AG04450 (cell line): ENCODE measurements at regions not wholly inside any gene's neighbourhood (a gene's known extent, or its start where the extent isn't known, plus 50 kb on each side); places are given as distances from the start of the nearest gene placed in this dataset.

Source experiments
- CTCF ChIA-PET: fragments of 300-600, 350-600 bp; formaldehyde crosslinking; extraction: SDS; loops from one replicate; lab custom pipeline; 2022; ENCODE audit warnings: antibody characterized with exemption, inconsistent platforms; lab: Charles Lee
- POLR2A ChIA-PET: fragments of 350-600 bp; formaldehyde crosslinking; extraction: SDS; loops from one replicate; lab custom pipeline; 2021; ENCODE audit warnings: antibody characterized with exemption, inconsistent platforms; lab: Yijun Ruan, JAX
- DNase-seq: peaks from one replicate; pipeline ENCODE4 v3.0.0-alpha.2; 2011; ENCODE audit warnings: low read depth, low spot score
- H3K27ac ChIP-seq: one replicate; pipeline ENCODE4 v1.5.1; 2012; ENCODE audit warnings: low read depth, low read length, control low read depth
- H3K27me3 ChIP-seq: one replicate; pipeline ENCODE4 v1.6.0; 2012; ENCODE audit warnings: low read length; ENCODE audit not compliant: control insufficient read depth, insufficient read depth
- H3K4me3 ChIP-seq: 2 replicates; pipeline ENCODE4 v1.5.1; 2011; ENCODE audit warnings: mild to moderate bottlenecking, low read depth, low read length, control low read depth
- H3K9me3 ChIP-seq: 2 replicates; pipeline ENCODE4 v1.5.1; 2012; ENCODE audit warnings: low read length; ENCODE audit not compliant: control insufficient read depth, insufficient read depth
- TF ChIP-seq, protein P1 (sequence below): IDR thresholded peaks from 2 replicates; pipeline ENCODE4 v1.5.1; 2011; ENCODE audit warnings: low read depth, low read length, control low read depth, inconsistent platforms

- ChIA-PET POLR2A (no interaction called here), CTCF (no interaction called here)
- Histone ChIP-seq H3K4me3 (no peak overlapping the region), H3K27me3 (no peaks in the 10 kb centered on the region), H3K9me3 (no peaks in the 10 kb centered on the region), H3K27ac (no peak overlapping the region)
- no peak for DNase-seq
- TF ChIP-seq, protein P1, sequence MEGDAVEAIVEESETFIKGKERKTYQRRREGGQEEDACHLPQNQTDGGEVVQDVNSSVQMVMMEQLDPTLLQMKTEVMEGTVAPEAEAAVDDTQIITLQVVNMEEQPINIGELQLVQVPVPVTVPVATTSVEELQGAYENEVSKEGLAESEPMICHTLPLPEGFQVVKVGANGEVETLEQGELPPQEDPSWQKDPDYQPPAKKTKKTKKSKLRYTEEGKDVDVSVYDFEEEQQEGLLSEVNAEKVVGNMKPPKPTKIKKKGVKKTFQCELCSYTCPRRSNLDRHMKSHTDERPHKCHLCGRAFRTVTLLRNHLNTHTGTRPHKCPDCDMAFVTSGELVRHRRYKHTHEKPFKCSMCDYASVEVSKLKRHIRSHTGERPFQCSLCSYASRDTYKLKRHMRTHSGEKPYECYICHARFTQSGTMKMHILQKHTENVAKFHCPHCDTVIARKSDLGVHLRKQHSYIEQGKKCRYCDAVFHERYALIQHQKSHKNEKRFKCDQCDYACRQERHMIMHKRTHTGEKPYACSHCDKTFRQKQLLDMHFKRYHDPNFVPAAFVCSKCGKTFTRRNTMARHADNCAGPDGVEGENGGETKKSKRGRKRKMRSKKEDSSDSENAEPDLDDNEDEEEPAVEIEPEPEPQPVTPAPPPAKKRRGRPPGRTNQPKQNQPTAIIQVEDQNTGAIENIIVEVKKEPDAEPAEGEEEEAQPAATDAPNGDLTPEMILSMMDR = no peak
Observed at GRCh38 chr13:59416561-59416960, 747.2 kb downstream of the DIAPH3 start.

GRCh38 chr13:59422646-59423045 is 741.1 kb downstream of the DIAPH3 start:
- H3K27ac ChIP-seq = no peak overlapping the region
- CTCF ChIA-PET = no interaction called here
- POLR2A ChIA-PET = interaction anchor here (0.5 kb wide), 1 partner anchor 21 kb away, joined by 6 read pairs; no protein-coding TSS in a partner anchor
- no peak overlapping the region for H3K4me3 ChIP-seq
- H3K27me3 ChIP-seq = no peaks in the 10 kb centered on the region
- no peaks in the 10 kb centered on the region for H3K9me3 ChIP-seq
- DNase-seq = no peak
- TF ChIP-seq, protein P1 = no peak

GRCh38 chr13:59423708-59424340 is 739.9 kb downstream of the DIAPH3 start:
- Histone ChIP-seq H3K9me3 (no peaks in the 10 kb centered on the region), H3K27me3 (no peaks in the 10 kb centered on the region), H3K27ac (no peak overlapping the region), H3K4me3 (no peak overlapping the region)
- TF ChIP-seq, protein P1 = no peak
- POLR2A ChIA-PET = no interaction called here
- CTCF ChIA-PET = interaction anchor here (1.0 kb wide), 1 partner anchor 199 kb away, joined by 3 read pairs; no protein-coding TSS in a partner anchor
- no peak for DNase-seq

- ChIA-PET POLR2A (interaction anchor here (0.6 kb wide), 1 partner anchor 50 kb away, joined by 4 read pairs; no protein-coding TSS in a partner anchor), CTCF (interaction anchor here (0.6 to 1.5 kb wide), 4 partner anchors 33 to 347 kb away, joined by 3 read pairs; no protein-coding TSS in a partner anchor)
- TF ChIP-seq, protein P1 = no peak
- Histone ChIP-seq H3K4me3 (no peak overlapping the region), H3K27me3 (no peaks in the 10 kb centered on the region), H3K9me3 (no peaks in the 10 kb centered on the region), H3K27ac (peak overlapping the region; percentile 83)
- no peak for DNase-seq
Observed at GRCh38 chr13:59424661-59425060, 739.1 kb downstream of the DIAPH3 start.

- CTCF ChIA-PET = interaction anchor here (1.1 to 1.5 kb wide), 2 partner anchors 34 to 346 kb away, joined by 3 read pairs; no protein-coding TSS in a partner anchor
Observed at GRCh38 chr13:59425211-59425741, 738.5 kb downstream of the DIAPH3 start.

More at GRCh38 chr13:59425211-59425741, 738.5 kb downstream of the DIAPH3 start:
- no peaks in the 10 kb centered on the region for H3K9me3 ChIP-seq
- POLR2A ChIA-PET = no interaction called here
- peak; percentile 51 for DNase-seq
- H3K27me3 ChIP-seq = no peaks in the 10 kb centered on the region
- H3K27ac ChIP-seq = peak overlapping the region; percentile 83
- H3K4me3 ChIP-seq = no peak overlapping the region
- TF ChIP-seq, protein P1 = no peak
